ENCODE measurements at regions not wholly inside any gene's neighbourhood (a gene's known extent, or its start where the extent isn't known, plus 50 kb on each side); places are given as distances from the start of the nearest gene placed in this dataset.
"Not testable (repeated sequence)": the region's sequence is repeated elsewhere in the genome, so short reads cannot be mapped to it uniquely, and the experiment has no call there.

DNA sequence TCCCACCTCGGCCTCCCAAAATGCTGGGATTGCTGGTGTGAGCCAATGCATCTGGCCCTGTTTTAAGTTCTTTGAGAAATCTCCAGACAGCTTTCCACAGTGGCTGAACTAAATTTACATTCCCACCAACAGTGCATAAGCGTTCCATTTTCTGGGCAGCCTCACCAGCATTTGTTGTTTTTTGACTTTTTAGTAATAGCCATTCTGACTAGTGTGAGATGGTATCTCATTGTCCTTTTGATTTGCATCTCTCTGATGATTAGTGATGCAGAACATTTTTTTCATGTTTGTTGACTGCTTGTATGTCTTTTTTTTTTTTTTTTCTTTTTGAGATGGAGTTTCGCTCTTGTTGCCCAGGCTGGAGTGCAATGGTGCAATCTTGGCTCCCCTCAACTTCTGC is 117.4 kb upstream of the TBX3 start:
- H2BK20ac ChIP-seq (ENCODE audit: low read length); H2AFZ ChIP-seq (ENCODE audit: low read length); H3K23ac ChIP-seq (ENCODE audit: insufficient read length); DNase-seq (ENCODE audit: low read depth in 1 of 2, low spot score in 2 of 2); H4K5ac ChIP-seq (ENCODE audit: insufficient read length, low read depth, low read length); H4K20me1 ChIP-seq (replicated peaks in 1 of 2; ENCODE audit: control insufficient read depth in 1 of 2, insufficient read depth in 2 of 2, low read length in 2 of 2); H3K27ac ChIP-seq (ENCODE audit: low read depth, low read length); H3K4me3 ChIP-seq (ENCODE audit: extremely low read depth in 1 of 4, insufficient read depth in 2 of 4, low read depth in 3 of 4, low read length in 4 of 4); FAIRE-seq; POLR2A ChIA-PET (ENCODE audit: partially characterized antibody); H3K79me1 ChIP-seq (ENCODE audit: low read depth, low read length); H3K18ac ChIP-seq (ENCODE audit: extremely low read depth, low read length); H2BK5ac ChIP-seq (ENCODE audit: low read depth, low read length); H2AK5ac ChIP-seq (ENCODE audit: low read depth, low read length); H3K4ac ChIP-seq (replicated peaks; ENCODE audit: insufficient read length, low read depth, low read length); H4K8ac ChIP-seq (ENCODE audit: extremely low read depth, insufficient read depth, low read length); H2BK120ac ChIP-seq (replicated peaks; ENCODE audit: low read depth, low read length); H3K9ac ChIP-seq (replicated peaks in 1 of 4; ENCODE audit: extremely low read depth in 1 of 4, low read depth in 3 of 4, low read length in 3 of 4); H3K27me3 ChIP-seq (replicated peaks in 1 of 4; ENCODE audit: control insufficient read depth in 3 of 4, extremely low read depth in 1 of 4, insufficient read depth in 3 of 4, low read length in 3 of 4); H3K79me2 ChIP-seq (ENCODE audit: control insufficient read depth in 1 of 2, insufficient read depth in 2 of 2, low read length in 2 of 2); H4K91ac ChIP-seq (replicated peaks; ENCODE audit: insufficient read length, low read length); H3K23me2 ChIP-seq (ENCODE audit: low read depth, low read length); H3K14ac ChIP-seq (ENCODE audit: insufficient read length); H3K36me3 ChIP-seq (ENCODE audit: control insufficient read depth in 2 of 4, insufficient read depth in 4 of 4, low read length in 3 of 4); H3K4me1 ChIP-seq (replicated peaks in 1 of 4; ENCODE audit: control insufficient read depth in 3 of 4, insufficient read depth in 4 of 4, low read length in 3 of 4); H3K4me2 ChIP-seq (ENCODE audit: insufficient read depth in 1 of 2, low read depth in 2 of 2, low read length in 2 of 2); H3K9me3 ChIP-seq (ENCODE audit: insufficient read depth in 2 of 2, low read depth in 1 of 2, low read length in 1 of 2); H2BK15ac ChIP-seq (ENCODE audit: low read length); H2BK12ac ChIP-seq (ENCODE audit: low read depth, low read length); H3K56ac ChIP-seq (replicated peaks; ENCODE audit: insufficient read length, low read depth, low read length); CTCF ChIA-PET (ENCODE audit: partially characterized antibody): not testable (repeated sequence)
- 90% methylated on average over 3 of the region's 3 CpGs; no CpG with 5 or more reads in 1 of the 2 experiments for WGBS, 2 experiments (ENCODE audit: extremely low coverage in 1 of 2, insufficient coverage in 1 of 2, insufficient read length in 1 of 2, insufficient replicate concordance in 2 of 2, low coverage in 1 of 2, low lambda C conversion rate in 2 of 2, missing lambda C conversion rate in 1 of 2)

DNA sequence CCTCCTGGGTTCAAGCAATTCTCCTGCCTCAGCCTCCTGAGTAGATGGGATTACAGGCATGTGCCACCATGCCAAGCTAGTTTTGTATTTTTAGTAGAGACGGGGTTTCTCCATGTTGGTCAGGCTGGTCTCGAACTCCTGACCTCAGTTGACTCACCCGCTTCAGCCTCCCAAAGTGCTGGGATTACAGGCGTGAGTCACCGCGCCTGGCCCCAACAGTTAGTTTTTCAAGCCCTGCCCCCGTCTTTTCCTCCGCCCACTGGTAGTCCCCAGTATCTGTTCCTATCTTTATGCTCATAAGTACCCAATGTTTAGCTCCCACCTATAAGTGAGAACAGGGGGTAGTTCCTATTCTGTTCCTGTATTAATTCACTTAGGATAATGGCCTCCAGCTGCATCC is 116.6 kb upstream of the TBX3 start:
- H3K27ac ChIP-seq (ENCODE audit: low read depth, low read length); H4K8ac ChIP-seq (ENCODE audit: extremely low read depth, insufficient read depth, low read length); POLR2A ChIA-PET (ENCODE audit: partially characterized antibody); H2BK5ac ChIP-seq (ENCODE audit: low read depth, low read length); H4K91ac ChIP-seq (replicated peaks; ENCODE audit: insufficient read length, low read length); H3K4me2 ChIP-seq (ENCODE audit: insufficient read depth in 1 of 2, low read depth in 2 of 2, low read length in 2 of 2); H3K18ac ChIP-seq (ENCODE audit: extremely low read depth, low read length); H3K79me2 ChIP-seq (ENCODE audit: control insufficient read depth in 1 of 2, insufficient read depth in 2 of 2, low read length in 2 of 2); H2BK20ac ChIP-seq (ENCODE audit: low read length); H4K5ac ChIP-seq (ENCODE audit: insufficient read length, low read depth, low read length); H4K20me1 ChIP-seq (replicated peaks in 1 of 2; ENCODE audit: control insufficient read depth in 1 of 2, insufficient read depth in 2 of 2, low read length in 2 of 2); CTCF ChIA-PET (ENCODE audit: partially characterized antibody); H3K9ac ChIP-seq (replicated peaks in 1 of 4; ENCODE audit: extremely low read depth in 1 of 4, low read depth in 3 of 4, low read length in 3 of 4); FAIRE-seq; H2BK15ac ChIP-seq (ENCODE audit: low read length); H3K36me3 ChIP-seq (ENCODE audit: control insufficient read depth in 2 of 4, insufficient read depth in 4 of 4, low read length in 3 of 4); H3K4me3 ChIP-seq (ENCODE audit: extremely low read depth in 1 of 4, insufficient read depth in 2 of 4, low read depth in 3 of 4, low read length in 4 of 4); H3K23ac ChIP-seq (ENCODE audit: insufficient read length); H3K27me3 ChIP-seq (replicated peaks in 1 of 4; ENCODE audit: control insufficient read depth in 3 of 4, extremely low read depth in 1 of 4, insufficient read depth in 3 of 4, low read length in 3 of 4); H3K79me1 ChIP-seq (ENCODE audit: low read depth, low read length); H3K56ac ChIP-seq (replicated peaks; ENCODE audit: insufficient read length, low read depth, low read length); H2BK120ac ChIP-seq (replicated peaks; ENCODE audit: low read depth, low read length); H2BK12ac ChIP-seq (ENCODE audit: low read depth, low read length); H3K23me2 ChIP-seq (ENCODE audit: low read depth, low read length); H3K14ac ChIP-seq (ENCODE audit: insufficient read length); H3K4ac ChIP-seq (replicated peaks; ENCODE audit: insufficient read length, low read depth, low read length); H2AFZ ChIP-seq (ENCODE audit: low read length); H3K9me3 ChIP-seq (ENCODE audit: insufficient read depth in 2 of 2, low read depth in 1 of 2, low read length in 1 of 2); H3K4me1 ChIP-seq (replicated peaks in 1 of 4; ENCODE audit: control insufficient read depth in 3 of 4, insufficient read depth in 4 of 4, low read length in 3 of 4); H2AK5ac ChIP-seq (ENCODE audit: low read depth, low read length); DNase-seq (ENCODE audit: low read depth in 1 of 2, low spot score in 2 of 2): not testable (repeated sequence)
- WGBS, 2 experiments (ENCODE audit: extremely low coverage in 1 of 2, insufficient coverage in 1 of 2, insufficient read length in 1 of 2, insufficient replicate concordance in 2 of 2, low coverage in 1 of 2, low lambda C conversion rate in 2 of 2, missing lambda C conversion rate in 1 of 2): 90% methylated on average over 7 of the region's 8 CpGs; no CpG with 5 or more reads in 1 of the 2 experiments

Data from H1 (cell line).